ENCODE measurements at regions not wholly inside any gene's neighbourhood (a gene's known extent, or its start where the extent isn't known, plus 50 kb on each side); places are given as distances from the start of the nearest gene placed in this dataset.

DNA sequence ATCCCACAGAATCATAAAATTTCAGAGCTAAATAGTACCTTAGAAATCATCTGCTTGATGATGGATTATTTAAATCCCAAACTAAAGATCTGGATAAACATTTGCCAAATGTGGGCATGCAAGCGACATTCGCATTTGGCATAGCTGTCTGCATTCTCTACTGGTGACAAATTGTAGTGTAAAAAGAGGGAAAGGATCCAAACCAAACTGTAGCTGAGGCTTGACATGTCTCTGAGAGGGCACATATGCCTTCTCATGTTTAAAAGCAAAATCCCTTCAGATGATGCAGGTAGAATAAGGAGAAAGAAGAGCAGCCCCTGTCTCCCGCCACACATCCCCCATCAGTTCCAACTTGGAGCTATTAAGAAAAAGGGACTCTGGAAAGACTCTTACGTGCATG lies 257.5 kb upstream of the MTNR1B start:
- no peak overlapping the region for H3K27ac ChIP-seq (ENCODE audit: insufficient read length, low read depth, low read length)
- no peaks in the 10 kb centered on the region for H3K27me3 Mint-ChIP-seq (ENCODE audit: low read depth)
- no peak overlapping the region for H4K91ac ChIP-seq (ENCODE audit: insufficient read length, low read depth, low read length)
- TF ChIP-seq, protein P1, sequence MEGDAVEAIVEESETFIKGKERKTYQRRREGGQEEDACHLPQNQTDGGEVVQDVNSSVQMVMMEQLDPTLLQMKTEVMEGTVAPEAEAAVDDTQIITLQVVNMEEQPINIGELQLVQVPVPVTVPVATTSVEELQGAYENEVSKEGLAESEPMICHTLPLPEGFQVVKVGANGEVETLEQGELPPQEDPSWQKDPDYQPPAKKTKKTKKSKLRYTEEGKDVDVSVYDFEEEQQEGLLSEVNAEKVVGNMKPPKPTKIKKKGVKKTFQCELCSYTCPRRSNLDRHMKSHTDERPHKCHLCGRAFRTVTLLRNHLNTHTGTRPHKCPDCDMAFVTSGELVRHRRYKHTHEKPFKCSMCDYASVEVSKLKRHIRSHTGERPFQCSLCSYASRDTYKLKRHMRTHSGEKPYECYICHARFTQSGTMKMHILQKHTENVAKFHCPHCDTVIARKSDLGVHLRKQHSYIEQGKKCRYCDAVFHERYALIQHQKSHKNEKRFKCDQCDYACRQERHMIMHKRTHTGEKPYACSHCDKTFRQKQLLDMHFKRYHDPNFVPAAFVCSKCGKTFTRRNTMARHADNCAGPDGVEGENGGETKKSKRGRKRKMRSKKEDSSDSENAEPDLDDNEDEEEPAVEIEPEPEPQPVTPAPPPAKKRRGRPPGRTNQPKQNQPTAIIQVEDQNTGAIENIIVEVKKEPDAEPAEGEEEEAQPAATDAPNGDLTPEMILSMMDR (conservative IDR thresholded peaks at IDR 0.05), result no peak
- no peak overlapping the region for H2BK120ac ChIP-seq (ENCODE audit: low read depth, low read length, poor library complexity, severe bottlenecking)
- H3T11ph ChIP-seq (ENCODE audit: low read length), result no peak overlapping the region
- no peak overlapping the region for H3K56ac ChIP-seq (ENCODE audit: insufficient read length, low read depth, low read length)
- no peak overlapping the region for H3K18ac ChIP-seq (ENCODE audit: insufficient read length, low read depth, low read length)
- H3K79me2 ChIP-seq (ENCODE audit: insufficient read depth, low read length), result no peaks in the 10 kb centered on the region
- no peaks in the 10 kb centered on the region for H3K27me3 ChIP-seq (ENCODE audit: insufficient read depth, low read length)
- no peaks in the 10 kb centered on the region for H3K9me3 Mint-ChIP-seq
- no peak overlapping the region for H2BK20ac ChIP-seq (ENCODE audit: low read depth, low read length, poor library complexity, severe bottlenecking)
- H2AFZ ChIP-seq (ENCODE audit: low read length), result no peak overlapping the region
- no peak overlapping the region for H3K14ac ChIP-seq (ENCODE audit: insufficient read depth, low read length)
- H3K27ac Mint-ChIP-seq, result 0 out of 7 replicates have a peak overlapping the region, but pooled peaks of 1 of the 3 experiments have one; percentile 20
- no peak overlapping the region for H3K4ac ChIP-seq (ENCODE audit: low read depth, low read length)
- H3K23ac ChIP-seq (ENCODE audit: insufficient read length, low read depth, low read length), result no peak overlapping the region
- no peak overlapping the region for H4K5ac ChIP-seq (ENCODE audit: insufficient read length, low read depth, low read length)
- H3K79me1 ChIP-seq (ENCODE audit: insufficient read depth, low read depth, low read length, poor library complexity, severe bottlenecking), result no peaks in the 10 kb centered on the region
- no peak overlapping the region for H3K4me3 Mint-ChIP-seq
- no peak overlapping the region for H2BK15ac ChIP-seq (ENCODE audit: low read depth, low read length)
- no peaks in the 10 kb centered on the region for H4K20me1 ChIP-seq (ENCODE audit: control insufficient read depth, insufficient read depth, insufficient read length)
- H3K4me1 Mint-ChIP-seq, result peaks cover 35 to 44% of the 10 kb centered on the region in 2 experiments
- H3K4me1 ChIP-seq (ENCODE audit: insufficient read depth, low read length), result peaks cover 11% of the 10 kb centered on the region; the same call in 1 of the 2 replicates
- no peak overlapping the region for H3K9ac ChIP-seq (ENCODE audit: extremely low read depth, insufficient read length, low read length)
- H3K9me3 ChIP-seq (ENCODE audit: control insufficient read depth, low read depth, low read length), result no peaks in the 10 kb centered on the region
- no peak for DNase-seq
- no peak overlapping the region for H2BK5ac ChIP-seq (ENCODE audit: insufficient read length, low read length)
- H2BK12ac ChIP-seq (ENCODE audit: insufficient read length, low read depth, low read length), result no peak overlapping the region
- no peak overlapping the region for H2AK5ac ChIP-seq (ENCODE audit: insufficient read length, low read length)
- H3K23me2 ChIP-seq (ENCODE audit: insufficient read length, low read depth, low read length, poor library complexity, severe bottlenecking), result no peaks in the 10 kb centered on the region
- no peak overlapping the region for H3K4me2 ChIP-seq (ENCODE audit: insufficient read depth, insufficient read length, low read length)
- H3K36me3 Mint-ChIP-seq (ENCODE audit: insufficient read depth in 1 of 3, low read depth in 3 of 3), result no peaks in the 10 kb centered on the region
- no peak overlapping the region for H4K8ac ChIP-seq (replicated peaks; ENCODE audit: insufficient read length, low read depth, low read length)
- WGBS (ENCODE audit: extremely low coverage, insufficient read length, low lambda C conversion rate), result no CpG with 5 or more reads among the region's 4 CpGs
